Stimulated activated CD4-positive, alpha-beta T cell treated with anti-CD3 and anti-CD28 coated beads, TNF-alpha, amount 100 ng/mL, for 48 hours (primary cell): ENCODE measurements at regions not wholly inside any gene's neighbourhood (a gene's known extent, or its start where the extent isn't known, plus 50 kb on each side); places are given as distances from the start of the nearest gene placed in this dataset.
"Not testable (repeated sequence)": the region's sequence is repeated elsewhere in the genome, so short reads cannot be mapped to it uniquely, and the experiment has no call there.

Experiments used
- DNase-seq, 3 donors: peaks; one replicate each; pipeline ENCODE4 v3.0.0-alpha.2; 2020; ENCODE audit warnings: low read depth in 3 of 3

- no peak for DNase-seq
Observed at GRCh38 chr4:170804930-170805329, 715.2 kb upstream of the AADAT start.

GRCh38 chr4:170803492-170803891, 713.7 kb upstream of the AADAT start:
- no peak for DNase-seq

- DNase-seq, result no peak
Observed at GRCh38 chr4:170801771-170802170, 712.0 kb upstream of the AADAT start.

GRCh38 chr4:170794525-170794924, 704.8 kb upstream of the AADAT start:
- no peak for DNase-seq

- not testable (repeated sequence) for DNase-seq
Observed at GRCh38 chr4:170788540-170789051, 698.8 kb upstream of the AADAT start.

- DNase-seq, result no peak
Observed at GRCh38 chr4:170777663-170778062, 687.9 kb upstream of the AADAT start.

- DNase-seq, result no peak
Observed at GRCh38 chr4:170776983-170777382, 687.2 kb upstream of the AADAT start.

GRCh38 chr4:170775851-170776250, 686.1 kb upstream of the AADAT start:
- no peak for DNase-seq

GRCh38 chr4:170773709-170774273, 684.0 kb upstream of the AADAT start:
- DNase-seq, result no peak

- DNase-seq, result no peak
Observed at GRCh38 chr4:170772429-170772828, 682.7 kb upstream of the AADAT start.

GRCh38 chr4:170770664-170771063, 680.9 kb upstream of the AADAT start:
- DNase-seq, result no peak

GRCh38 chr4:170769862-170770261, 680.1 kb upstream of the AADAT start:
- no peak for DNase-seq

GRCh38 chr4:170758988-170759387, 669.2 kb upstream of the AADAT start:
- no peak for DNase-seq

- no peak for DNase-seq
Observed at GRCh38 chr4:170750519-170750918, 660.8 kb upstream of the AADAT start.

GRCh38 chr4:170748975-170749374, 659.2 kb upstream of the AADAT start:
- DNase-seq, result no peak

GRCh38 chr4:170743633-170744032, 653.9 kb upstream of the AADAT start:
- DNase-seq, result no peak

GRCh38 chr4:170741856-170742255, 652.1 kb upstream of the AADAT start:
- no peak for DNase-seq

- DNase-seq, result no peak
Observed at GRCh38 chr4:170736710-170737109, 647.0 kb upstream of the AADAT start.

- no peak for DNase-seq
Observed at GRCh38 chr4:170729897-170730296, 640.1 kb upstream of the AADAT start.

GRCh38 chr4:170729236-170729635, 639.5 kb upstream of the AADAT start:
- no peak for DNase-seq

GRCh38 chr4:170724191-170724590, 634.4 kb upstream of the AADAT start:
- no peak for DNase-seq

GRCh38 chr4:170723171-170723570, 633.4 kb upstream of the AADAT start:
- DNase-seq, result no peak

GRCh38 chr4:170721812-170722373, 632.1 kb upstream of the AADAT start:
- no peak for DNase-seq

- DNase-seq, result no peak
Observed at GRCh38 chr4:170716868-170717267, 627.1 kb upstream of the AADAT start.
